GM21381 (cell line): ENCODE measurements at regions not wholly inside any gene's neighbourhood (a gene's known extent, or its start where the extent isn't known, plus 50 kb on each side); places are given as distances from the start of the nearest gene placed in this dataset.

Source experiments
- ATAC-seq: cut with Tn5 transposase; IDR thresholded peaks from one replicate; pipeline ENCODE4 v1.9.1; 2021; ENCODE audit warnings: mild to moderate bottlenecking, moderate library complexity; ENCODE audit not compliant: unreplicated experiment

DNA sequence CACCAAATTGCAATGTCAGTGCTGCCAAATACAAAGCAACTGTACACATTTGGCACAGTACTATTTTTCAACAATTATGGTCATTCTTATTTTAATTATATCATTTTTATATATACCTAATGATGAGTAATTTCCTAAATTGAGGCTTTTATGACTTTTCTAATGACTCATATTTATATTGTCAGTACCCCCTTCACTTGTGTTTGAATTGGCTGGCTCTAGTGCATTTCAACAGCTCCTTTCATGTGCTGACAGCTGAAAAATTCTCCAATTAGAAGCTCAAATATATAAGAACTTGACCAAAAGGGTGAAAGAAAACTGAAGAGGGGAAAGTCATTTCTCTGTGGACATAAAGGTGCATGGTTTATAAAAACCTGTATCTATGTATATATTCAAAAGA lies 263.3 kb downstream of the SLITRK1 start:
- ATAC-seq: no peak

DNA sequence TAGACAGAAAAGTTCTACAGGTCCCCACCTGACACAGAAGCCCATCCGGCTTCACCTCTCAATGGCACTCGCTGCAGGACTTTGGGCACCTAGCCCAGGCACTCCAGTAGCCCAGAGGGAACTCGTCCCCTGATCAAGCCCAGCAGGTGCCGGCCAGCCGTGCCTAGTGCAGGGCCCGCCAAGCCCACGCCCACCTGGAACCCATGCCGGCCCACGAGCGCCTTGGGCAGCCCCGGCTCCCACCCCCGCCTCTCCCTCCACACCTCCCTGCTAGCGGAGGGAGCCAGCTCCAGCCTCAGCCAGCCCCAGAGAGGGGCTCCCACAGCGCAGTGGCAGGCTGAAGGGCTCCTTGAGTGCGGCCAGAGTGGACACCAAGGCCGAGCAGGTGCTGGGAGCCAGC lies 268.8 kb downstream of the SLITRK1 start:
- no peak for ATAC-seq

DNA sequence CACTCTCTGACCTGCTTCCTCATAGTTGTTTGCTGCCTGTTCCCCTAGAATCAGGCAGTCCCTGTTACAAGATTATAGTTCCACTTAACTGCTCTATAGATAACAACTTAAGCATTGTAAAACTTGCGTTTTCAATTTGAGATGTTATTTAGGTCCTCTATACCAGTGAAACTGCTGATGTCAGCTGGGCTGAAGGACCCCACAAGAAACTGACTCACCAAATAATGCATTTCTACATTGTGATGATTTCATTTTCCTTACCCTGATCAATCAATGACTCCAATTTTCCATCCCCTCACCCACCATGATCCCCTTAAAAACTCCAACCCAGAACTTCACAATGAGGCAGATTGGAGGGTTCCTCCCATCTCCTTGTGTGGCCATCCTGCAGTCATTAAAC lies 280.7 kb downstream of the SLITRK1 start:
- ATAC-seq: no peak

DNA sequence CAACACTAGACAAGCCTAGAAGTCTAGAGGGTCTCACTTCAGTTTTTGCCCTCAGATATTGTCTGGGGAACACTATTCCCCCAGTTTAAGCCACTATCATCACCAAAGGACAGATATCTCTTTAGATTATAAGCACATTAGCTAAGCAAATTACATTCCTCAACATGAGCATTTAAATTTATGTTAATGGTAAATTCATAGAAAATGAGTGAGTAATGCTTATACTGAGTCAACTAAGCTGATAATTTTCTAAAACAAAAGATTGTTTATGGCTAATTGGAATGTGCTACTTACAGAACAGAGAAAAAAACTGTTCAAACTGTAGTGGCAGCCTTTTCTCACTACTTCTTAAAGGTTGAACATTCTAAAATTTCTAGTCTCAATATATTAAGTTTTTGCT lies 290.2 kb downstream of the SLITRK1 start:
- ATAC-seq: no peak

DNA sequence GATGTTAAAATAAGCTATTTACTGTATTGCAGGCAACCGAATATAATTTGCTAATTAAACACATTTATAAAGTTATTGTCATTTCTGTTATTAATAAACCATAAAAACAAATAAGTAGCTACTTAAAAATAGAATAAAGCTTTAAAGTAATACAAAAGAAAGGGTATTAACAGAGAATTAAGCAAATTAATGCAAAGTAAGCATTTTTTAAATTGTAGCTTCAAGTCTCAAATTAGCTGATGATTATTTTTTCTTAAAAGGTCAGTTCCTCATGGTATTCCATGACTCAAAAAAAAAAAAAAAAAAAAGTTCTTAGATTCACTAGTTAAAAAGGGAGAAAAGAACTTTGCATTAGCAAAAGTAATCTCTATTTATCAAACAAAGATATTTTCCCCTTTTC lies 292.5 kb downstream of the SLITRK1 start:
- ATAC-seq: no peak

DNA sequence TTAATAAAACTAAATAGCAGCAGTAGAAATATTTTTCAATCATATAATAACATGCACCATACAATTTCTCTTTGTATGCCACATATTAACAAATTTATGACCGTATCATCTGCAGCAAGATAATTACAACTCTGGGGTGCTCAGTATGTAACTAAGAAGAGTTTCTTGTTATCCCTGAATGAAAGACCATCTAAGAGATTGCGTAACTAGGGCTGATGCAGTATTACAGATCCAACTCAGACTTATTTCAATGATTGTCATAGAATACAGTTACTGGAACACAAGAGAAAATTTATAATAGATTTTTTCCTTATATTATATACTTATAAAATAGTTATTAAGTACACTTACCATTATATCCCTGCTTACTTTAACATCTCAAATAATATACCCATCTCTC lies 305.1 kb downstream of the SLITRK1 start:
- ATAC-seq: no peak

DNA sequence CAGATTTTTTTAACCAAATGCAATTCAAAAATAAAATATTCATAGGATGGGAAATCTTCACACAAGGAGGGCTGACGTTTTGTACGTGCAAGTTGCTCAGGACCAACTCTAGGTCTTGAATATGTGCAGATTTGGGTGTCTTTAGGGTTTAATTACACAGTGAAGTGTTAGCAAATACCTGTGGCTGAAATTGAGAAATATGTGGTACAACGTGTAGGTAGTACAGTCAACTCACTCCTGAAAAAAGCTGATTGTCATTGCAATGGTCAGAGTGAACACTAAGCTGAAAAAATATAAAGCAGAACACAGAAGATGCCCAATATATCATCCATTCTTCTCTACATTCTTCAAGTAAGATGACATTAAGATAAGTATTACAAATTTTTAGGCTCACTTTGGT lies 314.3 kb downstream of the SLITRK1 start:
- ATAC-seq: no peak

DNA sequence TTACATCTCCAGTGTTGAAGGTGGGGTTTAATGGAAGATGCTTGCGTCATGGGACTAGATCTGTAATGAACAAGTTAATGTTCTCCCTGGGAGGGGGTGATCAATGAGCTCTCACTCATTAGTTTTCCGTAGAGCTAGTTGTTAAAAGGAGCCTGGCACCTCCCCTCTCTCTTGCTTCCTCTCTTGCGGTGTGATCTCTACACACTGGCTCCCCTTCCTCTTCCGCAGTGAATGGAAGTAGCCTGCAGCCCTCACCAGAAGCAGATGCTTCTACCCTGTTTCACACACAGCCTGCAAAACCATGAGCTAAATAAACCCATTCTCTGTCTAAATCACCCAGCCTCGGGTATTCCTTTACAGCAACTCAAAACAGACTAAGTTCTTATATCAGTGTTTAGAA lies 318.8 kb downstream of the SLITRK1 start:
- no peak for ATAC-seq

DNA sequence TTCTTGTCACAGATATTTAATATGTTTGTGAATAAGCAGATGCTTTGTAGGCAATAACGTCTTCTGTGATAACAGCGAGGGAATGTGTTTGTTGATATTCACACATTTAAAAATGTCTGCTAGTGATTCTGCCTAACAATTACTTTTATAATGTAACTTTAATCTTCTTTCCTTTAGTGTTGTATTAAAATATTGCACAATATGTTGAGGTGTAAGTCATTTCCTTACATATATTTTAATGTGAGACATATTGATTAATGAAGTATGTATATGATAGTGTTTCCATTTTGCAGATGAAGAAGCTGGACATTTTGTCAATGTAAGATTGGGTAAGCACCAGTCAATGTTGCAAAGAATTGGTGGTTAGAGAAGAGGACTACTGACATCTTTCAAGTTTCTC lies 324.4 kb downstream of the SLITRK1 start:
- ATAC-seq: no peak

DNA sequence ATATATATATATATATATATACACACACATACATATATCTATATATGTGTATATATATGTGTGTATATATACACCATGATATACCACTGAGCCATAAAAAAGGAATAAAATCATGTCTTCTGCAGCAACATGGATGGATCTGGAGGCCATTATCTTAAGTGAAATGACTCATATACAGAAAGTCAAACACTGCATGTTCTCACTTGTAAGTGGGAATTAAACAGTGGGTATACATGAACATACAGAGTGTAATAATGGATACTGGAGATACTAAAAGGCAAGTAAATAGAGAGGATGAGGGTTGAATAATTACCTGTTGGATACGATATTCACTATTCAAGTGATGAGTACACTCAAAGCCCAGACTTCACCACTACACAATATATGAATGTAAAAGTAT lies 332.6 kb downstream of the SLITRK1 start:
- no peak for ATAC-seq

DNA sequence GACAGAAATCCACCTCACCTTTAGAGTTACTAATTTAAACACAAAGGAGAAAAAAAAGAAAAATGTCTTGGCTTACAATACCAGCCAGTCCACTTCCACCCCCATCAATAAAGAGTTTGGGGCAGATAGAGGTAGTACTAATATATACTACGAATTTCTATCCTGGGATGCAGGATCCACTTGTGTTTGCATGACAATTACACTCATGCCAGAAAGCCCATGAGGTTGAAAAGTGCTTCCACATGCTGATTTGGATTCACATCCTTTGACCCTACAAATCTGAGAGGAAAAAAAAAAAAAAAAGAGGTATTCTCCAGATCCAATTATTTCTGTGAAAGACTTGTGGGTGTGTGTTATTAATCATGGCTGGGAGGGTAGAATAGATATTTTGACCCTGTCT lies 335.2 kb downstream of the SLITRK1 start:
- ATAC-seq: no peak

DNA sequence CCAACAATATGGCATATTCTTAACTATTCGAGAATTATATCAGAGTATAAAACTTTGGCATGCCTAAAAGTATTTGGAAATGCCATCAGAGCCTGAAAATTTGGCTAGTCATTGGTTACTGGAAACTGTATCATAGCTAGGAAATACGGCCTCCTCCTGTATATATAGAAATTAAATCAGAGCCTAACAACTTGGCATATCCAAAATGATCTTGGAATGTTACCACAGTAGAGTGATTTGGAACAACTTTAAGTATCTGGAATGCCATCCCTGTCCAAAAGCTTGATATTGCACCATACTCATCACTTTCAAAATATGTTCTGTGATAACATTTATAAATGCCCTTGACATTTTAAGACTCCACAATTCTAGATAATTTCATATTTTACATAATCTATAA lies 335.8 kb downstream of the SLITRK1 start:
- no peak for ATAC-seq

DNA sequence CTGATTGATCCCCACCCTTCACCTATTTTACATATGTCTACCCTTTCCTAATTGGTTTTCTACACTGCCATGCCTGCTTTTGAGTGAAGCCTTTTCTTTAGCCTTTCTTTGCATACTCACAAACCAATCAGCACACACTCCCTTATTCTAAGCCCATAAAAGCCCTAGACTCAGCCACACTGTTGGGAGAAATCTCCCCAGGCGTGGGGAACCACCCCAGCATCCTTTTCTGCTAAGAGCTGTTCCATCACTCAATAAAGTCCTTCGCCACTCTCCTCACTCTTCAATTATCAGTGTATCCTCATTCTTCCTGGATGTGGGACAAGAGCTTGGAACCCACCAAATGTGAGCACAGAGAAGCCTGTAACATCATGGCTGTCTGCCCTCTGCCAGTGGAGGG lies 343.6 kb downstream of the SLITRK1 start:
- ATAC-seq: no peak

DNA sequence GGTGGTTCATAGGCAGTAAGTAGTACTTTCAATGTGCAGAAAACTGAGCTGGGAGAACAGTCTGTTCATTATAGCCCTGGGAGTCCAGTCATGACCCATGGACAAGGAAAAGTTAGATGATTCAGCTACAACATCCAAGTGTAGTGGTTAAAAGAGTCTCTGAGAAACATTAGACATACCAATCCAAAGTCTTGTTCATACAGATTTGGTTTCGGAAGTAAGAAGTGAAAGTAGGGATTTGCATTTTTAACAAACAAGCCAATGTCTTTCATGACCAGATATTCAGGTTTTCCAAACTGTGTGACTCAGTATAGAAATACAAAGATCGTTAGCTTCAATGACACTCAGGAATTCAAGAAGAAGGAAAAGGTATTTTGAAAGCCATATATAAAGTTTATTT lies 345.3 kb downstream of the SLITRK1 start:
- ATAC-seq: no peak

DNA sequence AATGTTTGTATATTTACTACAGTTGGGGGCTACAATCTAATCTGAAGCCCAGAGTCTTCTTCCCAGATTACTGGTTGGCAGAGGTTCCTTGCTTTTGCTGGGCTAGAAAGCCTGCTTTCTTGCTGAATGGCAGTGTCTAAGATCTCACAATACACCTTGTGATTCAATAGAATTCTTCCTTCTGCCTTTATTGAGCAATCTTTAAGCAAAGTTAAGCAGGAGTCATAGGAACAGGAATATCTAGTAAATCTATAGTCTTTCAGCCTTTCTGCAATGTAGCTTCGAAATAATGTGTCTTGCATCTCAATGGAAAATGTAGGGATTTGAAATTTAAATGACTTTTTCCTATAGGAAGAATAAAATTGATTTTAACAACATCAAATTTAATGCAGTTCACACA lies 346.1 kb downstream of the SLITRK1 start:
- no peak for ATAC-seq

DNA sequence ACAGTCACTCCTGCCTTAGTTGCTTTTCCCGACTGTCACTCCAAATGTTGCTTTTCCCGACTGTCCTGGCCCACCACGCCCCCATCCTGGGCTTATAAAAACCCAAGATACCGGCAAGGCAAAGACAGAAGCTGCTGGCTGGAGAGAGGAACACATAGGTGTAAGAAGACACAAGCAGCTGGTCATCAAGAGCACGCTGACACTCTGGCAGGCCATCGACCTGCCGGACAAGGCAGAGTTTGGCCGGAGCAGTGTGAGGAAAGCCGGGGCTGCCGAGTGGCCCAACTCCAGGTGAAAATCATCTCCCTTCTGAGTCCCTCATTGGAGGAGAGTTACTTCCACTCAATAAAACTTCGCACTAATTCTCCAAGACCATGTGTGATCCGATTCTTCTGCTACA lies 349.5 kb downstream of the SLITRK1 start:
- no peak for ATAC-seq

DNA sequence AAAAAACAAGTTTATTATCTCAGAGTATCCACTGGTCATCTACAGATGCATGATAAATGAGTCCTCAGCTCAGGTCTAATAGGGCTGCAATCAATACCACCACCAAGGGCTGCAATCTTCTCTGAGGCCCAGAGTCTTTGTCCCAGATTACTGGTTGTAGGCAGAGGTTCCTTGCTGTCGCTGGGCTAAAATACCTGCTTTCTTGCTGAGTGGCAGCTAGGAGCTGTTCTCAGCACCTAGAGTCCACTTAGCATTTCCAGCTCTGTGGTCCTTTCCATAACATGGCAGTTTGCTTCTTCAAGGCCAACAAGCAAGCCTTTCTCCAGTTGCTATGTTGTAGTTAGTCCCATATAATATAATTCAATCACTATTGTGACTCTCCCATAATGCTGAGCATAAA lies 351.3 kb downstream of the SLITRK1 start:
- no peak for ATAC-seq

DNA sequence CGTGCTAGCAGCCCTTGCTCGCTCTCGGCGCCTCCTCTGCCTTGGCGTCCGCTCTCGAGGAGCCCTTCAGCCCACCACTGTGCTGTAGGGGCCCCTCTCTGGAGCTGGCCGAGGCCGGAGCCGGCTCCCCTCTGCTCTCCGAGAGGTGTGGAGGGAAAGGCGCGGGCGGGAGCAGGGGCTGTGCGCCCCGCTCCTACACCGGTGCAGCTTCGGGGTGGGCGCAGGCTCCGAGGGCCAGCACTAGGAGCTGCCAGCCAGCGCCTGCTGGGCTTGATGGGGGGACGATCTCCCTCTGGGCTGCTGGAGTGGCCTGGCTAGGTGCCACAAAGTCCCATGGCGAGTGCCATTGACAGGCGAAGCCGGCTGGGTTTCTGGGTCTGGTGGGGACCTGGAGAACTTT lies 365.5 kb downstream of the SLITRK1 start:
- no peak for ATAC-seq

DNA sequence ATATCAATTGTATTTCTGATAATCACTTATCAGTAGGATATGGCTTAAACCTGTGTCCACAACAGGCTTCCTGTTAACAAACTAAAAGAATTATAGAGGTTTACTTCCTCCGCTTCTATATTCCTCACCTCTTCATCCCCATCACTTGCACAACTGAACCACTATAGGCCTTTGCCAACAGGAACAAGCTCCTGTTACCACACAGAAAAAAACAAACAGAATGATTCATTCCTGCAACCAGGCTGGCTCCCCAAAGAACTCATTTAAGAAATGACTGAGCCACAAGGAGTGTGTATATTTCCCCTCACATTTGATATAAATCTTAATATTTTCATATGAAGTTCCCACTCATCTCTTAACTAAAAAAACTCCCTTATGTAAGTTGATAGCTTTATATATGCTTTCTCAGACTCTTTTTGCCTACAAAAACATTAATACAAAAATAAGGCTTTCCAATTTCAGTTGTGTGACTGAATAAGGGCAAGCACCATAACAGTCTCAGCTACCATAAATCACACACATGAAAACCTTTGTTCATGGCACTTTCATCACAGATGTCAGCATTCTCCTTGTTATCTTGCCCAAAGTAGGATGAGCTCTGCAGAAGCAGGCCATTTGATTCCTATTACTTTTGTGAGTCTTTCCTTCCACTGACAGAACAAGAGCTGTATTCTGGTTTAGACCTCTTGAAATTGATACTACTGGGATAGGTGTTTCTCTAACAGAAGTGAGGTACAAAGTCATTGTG lies 366.8 kb downstream of the SLITRK1 start:
- no peak for ATAC-seq

DNA sequence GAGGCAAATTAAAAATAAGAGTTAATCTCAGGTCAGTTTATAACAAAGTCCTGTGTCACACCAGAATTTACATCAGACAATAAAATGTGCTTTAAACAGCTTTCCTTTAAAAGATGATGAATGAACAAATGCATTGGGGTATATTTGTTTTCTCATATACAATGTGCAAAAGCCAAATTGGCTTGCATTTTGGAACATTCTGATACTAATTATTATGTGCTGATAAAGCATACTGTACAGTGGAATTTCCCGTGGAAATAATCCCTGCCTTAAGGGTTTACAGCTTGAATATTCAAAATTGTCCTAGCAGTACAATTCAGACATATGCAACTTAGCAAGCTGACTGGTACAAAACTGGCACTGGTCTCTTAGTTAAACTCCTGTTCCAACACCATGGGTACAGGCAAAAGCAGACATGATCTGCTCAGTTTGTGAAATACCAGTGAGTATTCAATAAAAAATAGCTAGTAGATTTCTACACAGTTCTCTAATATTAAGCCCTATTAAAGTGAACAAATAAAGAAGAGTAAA lies 373.4 kb downstream of the SLITRK1 start:
- ATAC-seq: no peak

DNA sequence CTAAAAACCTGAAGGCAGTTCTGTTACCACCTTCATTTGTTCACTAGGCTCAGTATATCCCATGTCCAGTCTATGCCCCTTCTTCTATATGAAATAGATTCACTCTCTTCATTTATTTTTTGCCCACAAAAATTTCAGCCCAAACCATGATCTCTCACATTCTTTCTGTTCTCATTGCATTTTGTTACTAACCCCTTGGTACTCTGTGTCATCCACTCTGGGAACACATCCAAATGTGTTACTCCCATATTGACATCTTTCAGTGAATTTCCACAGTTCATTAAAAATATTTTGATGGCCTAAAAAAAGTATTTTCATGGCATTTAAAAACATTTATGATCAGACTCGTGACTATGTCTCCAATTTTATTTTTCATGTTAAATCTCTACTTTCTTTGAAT lies 378.9 kb downstream of the SLITRK1 start:
- no peak for ATAC-seq

DNA sequence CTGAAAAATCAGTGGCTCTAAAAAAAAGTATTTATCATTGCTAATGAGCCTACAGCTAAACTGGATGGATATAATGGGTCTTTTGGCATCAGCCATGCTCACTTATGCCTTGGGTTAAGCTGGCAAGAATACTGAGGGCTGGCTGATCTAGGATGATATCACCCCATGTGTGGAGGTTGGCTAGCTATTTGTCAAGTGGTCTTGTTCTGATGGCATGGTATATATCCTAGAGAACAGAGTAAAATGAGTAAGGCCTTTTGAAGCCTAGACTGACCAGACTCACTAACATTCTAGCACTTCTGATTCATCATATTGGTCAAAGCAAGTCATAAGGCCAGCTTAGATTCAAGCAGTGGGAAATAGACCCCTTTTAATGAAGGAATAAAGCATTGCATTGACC lies 383.0 kb downstream of the SLITRK1 start:
- no peak for ATAC-seq
